K562 (cell line): ENCODE measurements at regions not wholly inside any gene's neighbourhood (a gene's known extent, or its start where the extent isn't known, plus 50 kb on each side); places are given as distances from the start of the nearest gene placed in this dataset.

Experiments
- ATAC-seq: fragments of 200-7000 bp; cut with Tn5 transposase; 3 replicates; pipeline ENCODE4 v1.9.1; 2020; ENCODE audit warnings: moderate library complexity
- BruUV-seq: library from RNA; stranded (reverse); fragments of 400-500 nt; replicated peaks from 2 replicates; lab custom pipeline; 2021; lab: Mats Ljungman, UMichigan
- CTCF ChIA-PET: fragments of 300-600 bp; formaldehyde crosslinking; extraction: SDS; loops from one replicate; lab custom pipeline; 2021; ENCODE audit warnings: low intra/inter-chr PET ratio; lab: Yijun Ruan, JAX
- POLR2A ChIA-PET: fragments of 300-600, 350-650 bp; sonication (Branson Sonifier 250); formaldehyde crosslinking; extraction: SDS; loops from one replicate; lab custom pipeline; 2021; ENCODE audit warnings: antibody characterized with exemption, inconsistent platforms; lab: Yijun Ruan, JAX
- DNase-seq, 4 experiments: peaks; one replicate each; pipeline versions ENCODE4 v3.0.0 to v3.0.0-alpha.2; 2011 to 2018; ENCODE audit warnings: low spot score in 3 of 4, mixed read lengths in 3 of 4; ENCODE audit errors: extremely low read depth in 1 of 4
- FAIRE-seq: peaks from 2 replicates; lab custom pipeline; 2011; peaks lifted over from hg19 to GRCh38; lab: Jason Lieb, UNC
- H2AFZ ChIP-seq: 2 replicates; pipeline ENCODE4 v1.6.0; 2011; ENCODE audit warnings: low read depth, low read length, control low read depth, inconsistent platforms
- H3K27ac ChIP-seq: fragments of 200-600 bp; 3 replicates; pipeline ENCODE4 v1.8.0; 2011; ENCODE audit warnings: low read depth, mild to moderate bottlenecking, control low read depth, inconsistent platforms, low read length, moderate library complexity, mixed read lengths; ENCODE audit errors: extremely low read depth
- H3K27me3 ChIP-seq, 2 experiments: fragments of 300-600 bp in 1 of 2; 2 replicates in 1 of 2; 3 replicates in 1 of 2; pipeline versions ENCODE4 v1.6.0 to v1.8.0; 2011; ENCODE audit warnings: inconsistent platforms in 2 of 2, low read length in 2 of 2, mild to moderate bottlenecking in 1 of 2, mixed read lengths in 1 of 2, moderate library complexity in 1 of 2; ENCODE audit not compliant: control insufficient read depth in 2 of 2, insufficient read depth in 2 of 2
- H3K36me3 ChIP-seq: fragments of 300-600 bp; 3 replicates; pipeline ENCODE4 v1.8.0; 2011; ENCODE audit warnings: mild to moderate bottlenecking, low read length, inconsistent platforms; ENCODE audit not compliant: control insufficient read depth, insufficient read depth
- H3K4me1 ChIP-seq, 2 experiments: fragments of 200-600 bp in 1 of 2; replicated peaks in 1 of 2; 2 replicates in 1 of 2; 3 replicates in 1 of 2; pipeline versions ENCODE4 v1.5.1 to v1.8.0; 2011; ENCODE audit warnings: inconsistent platforms in 2 of 2, low read length in 2 of 2, mild to moderate bottlenecking in 1 of 2, mixed read lengths in 1 of 2, moderate library complexity in 1 of 2; ENCODE audit not compliant: control insufficient read depth in 2 of 2, insufficient read depth in 2 of 2
- H3K4me2 ChIP-seq: 2 replicates; pipeline ENCODE4 v1.6.1; 2011; ENCODE audit warnings: low read length, control low read depth, inconsistent platforms, mixed read lengths; ENCODE audit not compliant: insufficient read depth
- H3K4me3 ChIP-seq: fragments of 200-600 bp; sonication (generic), shearing (Covaris generic); 2 replicates; pipeline ENCODE4 v1.5.1; 2016; ENCODE audit warnings: control low read depth, inconsistent platforms
- H3K79me2 ChIP-seq: fragments of 200-600 bp; 3 replicates; pipeline ENCODE4 v1.8.0; 2011; ENCODE audit warnings: low read length, inconsistent platforms; ENCODE audit not compliant: control insufficient read depth, insufficient read depth
- H3K9ac ChIP-seq, 2 experiments: 2 replicates each; pipeline versions ENCODE4 v1.6.0 to v1.6.1; 2011; ENCODE audit warnings: low read depth in 2 of 2, low read length in 2 of 2, control low read depth in 1 of 2, inconsistent platforms in 1 of 2, mild to moderate bottlenecking in 1 of 2, mixed read lengths in 1 of 2; ENCODE audit not compliant: insufficient read depth in 1 of 2
- H3K9me1 ChIP-seq: one replicate; pipeline ENCODE4 v1.6.0; 2011; ENCODE audit warnings: inconsistent platforms, mild to moderate bottlenecking, low read length, moderate library complexity; ENCODE audit not compliant: control insufficient read depth, insufficient read depth
- H3K9me3 ChIP-seq: replicated peaks from 2 replicates; pipeline ENCODE4 v1.5.1; 2011; ENCODE audit warnings: low read depth, low read length, inconsistent platforms; ENCODE audit not compliant: control insufficient read depth, insufficient read depth
- H4K20me1 ChIP-seq: replicated peaks from 2 replicates; pipeline ENCODE4 v1.6.1; 2011; ENCODE audit warnings: low read length, inconsistent platforms, mixed read lengths; ENCODE audit not compliant: control insufficient read depth, insufficient read depth
- RFX7 ChIP-seq: fragments of 250-450 bp; sonication (Bioruptor Pico); IDR thresholded peaks from 2 replicates; pipeline ENCODE4 v1.5.1; 2021; ENCODE audit warnings: mild to moderate bottlenecking
- TRIM28 ChIP-seq: fragments of 450-650 bp; IDR thresholded peaks from 2 replicates; pipeline ENCODE4 v1.6.1; 2017
- ZKSCAN1 ChIP-seq: fragments of 150-350 bp; IDR thresholded peaks from 2 replicates; pipeline ENCODE4 v1.6.1; 2016; ENCODE audit warnings: low read depth, low read length
- ZNF232 ChIP-seq: sonication (generic); formaldehyde crosslinking; IDR thresholded peaks from 2 replicates; pipeline ENCODE4 v1.8.0; 2022; ENCODE audit warnings: mild to moderate bottlenecking, missing genetic modification reagents
- WGBS: fragments of 100-300 bp; shearing (Covaris generic); methylation state at CpG from one replicate; pipeline ENCODE4 v1.1.6; 2016; ENCODE audit warnings: low coverage, mixed read lengths; ENCODE audit not compliant: insufficient coverage; ENCODE audit errors: missing lambda C conversion rate; 5-methylcytosine and 5-hydroxymethylcytosine counted together
- in situ Hi-C: fragments of 300-500 bp; cut with MboI; formaldehyde crosslinking; loops from 4 replicates; pipeline ENCODE4 v1.15.0; 2018; ENCODE audit warnings: inconsistent platforms, mixed read lengths
- intact Hi-C: fragments of 100-400 bp; cut with micrococcal nuclease; formaldehyde crosslinking; loops from 2 replicates; pipeline ENCODE4 v1.14.2; 2022
- TF ChIP-seq, protein P1 (sequence below): fragments of 450-650 bp; IDR thresholded peaks from 2 replicates; pipeline ENCODE4 v1.6.1; 2016; ENCODE audit warnings: low read depth, mild to moderate bottlenecking, moderate library complexity
- TF ChIP-seq, protein P2 (sequence below): fragments of 450-650 bp; formaldehyde crosslinking; IDR thresholded peaks from 2 replicates; pipeline ENCODE4 v1.4.0; 2020; ENCODE audit warnings: mild to moderate bottlenecking, moderate library complexity
- TF ChIP-seq, protein P3 (sequence below), 2 experiments: fragments of 450-650 bp; formaldehyde crosslinking in 1 of 2; IDR thresholded peaks; 2 replicates each; pipeline versions ENCODE4 v1.4.0 to v1.6.1; 2014 to 2020; ENCODE audit warnings: mild to moderate bottlenecking in 2 of 2, borderline replicate concordance in 1 of 2, low read depth in 1 of 2

DNA sequence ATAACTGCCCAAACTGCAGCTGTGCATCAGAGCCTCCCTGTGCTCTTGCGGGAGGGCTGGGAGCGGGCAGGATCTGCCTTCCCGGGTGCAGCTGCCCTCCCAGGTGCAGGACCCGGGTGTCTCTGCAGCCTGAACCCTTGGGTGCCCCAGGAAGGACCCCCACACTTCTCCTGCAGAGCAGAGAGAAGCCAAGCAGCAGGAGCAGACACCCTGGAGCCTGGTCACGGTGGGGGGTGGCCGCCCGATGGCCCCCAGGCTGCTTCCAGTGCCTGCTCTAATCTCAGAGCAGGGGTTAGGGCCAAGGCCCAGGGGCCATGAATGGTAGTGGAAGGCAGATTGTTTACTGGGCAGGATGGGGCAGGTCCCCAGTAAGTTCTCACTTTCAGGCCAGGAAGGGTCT, 83.0 kb downstream of the RHOU start:
- intact Hi-C loops = no loop called here

More for the DNA sequence above, 83.0 kb downstream of the RHOU start:
- Histone ChIP-seq H3K27ac (no peak overlapping the region), H3K27me3 (peaks cover 0 to 5% of the 10 kb centered on the region in 2 experiments; a peak in 1 of 5 replicates), H2AFZ (no peak overlapping the region), H4K20me1 (no peaks in the 10 kb centered on the region), H3K4me2 (no peak overlapping the region), H3K79me2 (no peaks in the 10 kb centered on the region), H3K9me3 (no peaks in the 10 kb centered on the region), H3K4me3 (no peak overlapping the region), H3K9ac (no peak overlapping the region), H3K4me1 (no peaks in the 10 kb centered on the region), H3K36me3 (no peaks in the 10 kb centered on the region), H3K9me1 (no peaks in the 10 kb centered on the region)
- ChIA-PET CTCF (no interaction called here), POLR2A (no interaction called here)
- ATAC-seq (no peak), DNase-seq (no peak), FAIRE-seq (no peak)
- no peak for TF ChIP-seq RFX7
- TF ChIP-seq, protein P1, sequence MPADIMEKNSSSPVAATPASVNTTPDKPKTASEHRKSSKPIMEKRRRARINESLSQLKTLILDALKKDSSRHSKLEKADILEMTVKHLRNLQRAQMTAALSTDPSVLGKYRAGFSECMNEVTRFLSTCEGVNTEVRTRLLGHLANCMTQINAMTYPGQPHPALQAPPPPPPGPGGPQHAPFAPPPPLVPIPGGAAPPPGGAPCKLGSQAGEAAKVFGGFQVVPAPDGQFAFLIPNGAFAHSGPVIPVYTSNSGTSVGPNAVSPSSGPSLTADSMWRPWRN = no peak
- no peak for TF ChIP-seq ZKSCAN1
- TF ChIP-seq, protein P2, sequence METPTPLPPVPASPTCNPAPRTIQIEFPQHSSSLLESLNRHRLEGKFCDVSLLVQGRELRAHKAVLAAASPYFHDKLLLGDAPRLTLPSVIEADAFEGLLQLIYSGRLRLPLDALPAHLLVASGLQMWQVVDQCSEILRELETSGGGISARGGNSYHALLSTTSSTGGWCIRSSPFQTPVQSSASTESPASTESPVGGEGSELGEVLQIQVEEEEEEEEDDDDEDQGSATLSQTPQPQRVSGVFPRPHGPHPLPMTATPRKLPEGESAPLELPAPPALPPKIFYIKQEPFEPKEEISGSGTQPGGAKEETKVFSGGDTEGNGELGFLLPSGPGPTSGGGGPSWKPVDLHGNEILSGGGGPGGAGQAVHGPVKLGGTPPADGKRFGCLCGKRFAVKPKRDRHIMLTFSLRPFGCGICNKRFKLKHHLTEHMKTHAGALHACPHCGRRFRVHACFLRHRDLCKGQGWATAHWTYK (CRISPR knock-in tag) = no peak
- TF ChIP-seq, protein P3, sequence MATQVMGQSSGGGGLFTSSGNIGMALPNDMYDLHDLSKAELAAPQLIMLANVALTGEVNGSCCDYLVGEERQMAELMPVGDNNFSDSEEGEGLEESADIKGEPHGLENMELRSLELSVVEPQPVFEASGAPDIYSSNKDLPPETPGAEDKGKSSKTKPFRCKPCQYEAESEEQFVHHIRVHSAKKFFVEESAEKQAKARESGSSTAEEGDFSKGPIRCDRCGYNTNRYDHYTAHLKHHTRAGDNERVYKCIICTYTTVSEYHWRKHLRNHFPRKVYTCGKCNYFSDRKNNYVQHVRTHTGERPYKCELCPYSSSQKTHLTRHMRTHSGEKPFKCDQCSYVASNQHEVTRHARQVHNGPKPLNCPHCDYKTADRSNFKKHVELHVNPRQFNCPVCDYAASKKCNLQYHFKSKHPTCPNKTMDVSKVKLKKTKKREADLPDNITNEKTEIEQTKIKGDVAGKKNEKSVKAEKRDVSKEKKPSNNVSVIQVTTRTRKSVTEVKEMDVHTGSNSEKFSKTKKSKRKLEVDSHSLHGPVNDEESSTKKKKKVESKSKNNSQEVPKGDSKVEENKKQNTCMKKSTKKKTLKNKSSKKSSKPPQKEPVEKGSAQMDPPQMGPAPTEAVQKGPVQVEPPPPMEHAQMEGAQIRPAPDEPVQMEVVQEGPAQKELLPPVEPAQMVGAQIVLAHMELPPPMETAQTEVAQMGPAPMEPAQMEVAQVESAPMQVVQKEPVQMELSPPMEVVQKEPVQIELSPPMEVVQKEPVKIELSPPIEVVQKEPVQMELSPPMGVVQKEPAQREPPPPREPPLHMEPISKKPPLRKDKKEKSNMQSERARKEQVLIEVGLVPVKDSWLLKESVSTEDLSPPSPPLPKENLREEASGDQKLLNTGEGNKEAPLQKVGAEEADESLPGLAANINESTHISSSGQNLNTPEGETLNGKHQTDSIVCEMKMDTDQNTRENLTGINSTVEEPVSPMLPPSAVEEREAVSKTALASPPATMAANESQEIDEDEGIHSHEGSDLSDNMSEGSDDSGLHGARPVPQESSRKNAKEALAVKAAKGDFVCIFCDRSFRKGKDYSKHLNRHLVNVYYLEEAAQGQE (IDR thresholded peaks at IDR 0.05; ENCODE audit: borderline replicate concordance) = no peak
- TF ChIP-seq, protein P3 (CRISPR knock-in tag; IDR thresholded peaks at IDR 0.05; ENCODE audit: low read depth) = no peak
- no peak for TF ChIP-seq ZNF232 (CRISPR knock-in tag)
- TF ChIP-seq TRIM28 = no peak
- BruUV-seq = no TSS peak
- in situ Hi-C loops = no loop called here
- 3% methylated on average over 7 of the region's 7 CpGs for WGBS
